ENCODE measurements at regions not wholly inside any gene's neighbourhood (a gene's known extent, or its start where the extent isn't known, plus 50 kb on each side); places are given as distances from the start of the nearest gene placed in this dataset.

DNA sequence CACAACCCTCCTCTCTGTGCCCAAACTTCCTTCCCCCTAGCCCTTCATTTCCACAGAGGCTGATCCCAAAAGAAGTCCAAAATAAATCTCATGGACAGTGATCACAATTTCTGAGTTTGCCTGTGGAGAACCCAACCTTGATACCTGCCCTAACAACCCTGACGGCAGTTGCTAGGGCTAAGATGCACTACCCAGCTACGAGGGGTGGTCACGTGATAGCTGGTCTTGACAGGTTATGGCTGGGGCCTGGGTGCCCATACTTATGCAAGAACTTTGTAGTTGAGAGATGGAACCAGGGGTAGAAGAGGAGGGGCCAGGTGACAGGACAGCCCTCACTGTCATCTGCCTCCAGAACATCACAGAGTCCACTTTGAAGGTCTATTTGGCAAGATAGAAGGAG, 147.9 kb downstream of the AKAIN1 start:
- TF ChIP-seq, protein P1, sequence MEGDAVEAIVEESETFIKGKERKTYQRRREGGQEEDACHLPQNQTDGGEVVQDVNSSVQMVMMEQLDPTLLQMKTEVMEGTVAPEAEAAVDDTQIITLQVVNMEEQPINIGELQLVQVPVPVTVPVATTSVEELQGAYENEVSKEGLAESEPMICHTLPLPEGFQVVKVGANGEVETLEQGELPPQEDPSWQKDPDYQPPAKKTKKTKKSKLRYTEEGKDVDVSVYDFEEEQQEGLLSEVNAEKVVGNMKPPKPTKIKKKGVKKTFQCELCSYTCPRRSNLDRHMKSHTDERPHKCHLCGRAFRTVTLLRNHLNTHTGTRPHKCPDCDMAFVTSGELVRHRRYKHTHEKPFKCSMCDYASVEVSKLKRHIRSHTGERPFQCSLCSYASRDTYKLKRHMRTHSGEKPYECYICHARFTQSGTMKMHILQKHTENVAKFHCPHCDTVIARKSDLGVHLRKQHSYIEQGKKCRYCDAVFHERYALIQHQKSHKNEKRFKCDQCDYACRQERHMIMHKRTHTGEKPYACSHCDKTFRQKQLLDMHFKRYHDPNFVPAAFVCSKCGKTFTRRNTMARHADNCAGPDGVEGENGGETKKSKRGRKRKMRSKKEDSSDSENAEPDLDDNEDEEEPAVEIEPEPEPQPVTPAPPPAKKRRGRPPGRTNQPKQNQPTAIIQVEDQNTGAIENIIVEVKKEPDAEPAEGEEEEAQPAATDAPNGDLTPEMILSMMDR (IDR thresholded peaks at IDR 0.05; ENCODE audit: extremely low read depth, missing control alignments), result no peak

DNA sequence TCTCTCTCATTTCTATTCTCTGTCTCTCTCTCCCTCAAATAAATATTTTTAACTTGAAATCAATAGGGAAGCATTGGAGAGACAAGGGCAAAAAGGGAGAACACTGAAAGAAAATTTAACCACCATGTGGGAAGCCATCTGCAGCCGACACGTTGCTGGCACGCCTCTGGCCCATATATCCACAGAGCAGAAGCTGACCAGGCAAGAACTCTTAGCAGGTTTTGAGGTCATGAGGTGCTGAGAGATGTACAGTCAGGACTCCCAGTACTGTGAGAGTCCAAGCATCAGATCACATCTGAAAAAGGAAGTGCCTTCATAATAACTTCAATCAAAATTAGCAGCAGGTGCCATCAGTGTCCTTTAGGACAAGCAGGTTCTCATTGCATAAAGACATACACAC, 156.6 kb downstream of the AKAIN1 start:
- DNase-seq (ENCODE audit: low spot score), result no peak
- TF ChIP-seq, protein P1 (IDR thresholded peaks at IDR 0.05; ENCODE audit: extremely low read depth, missing control alignments), result no peak

More for the DNA sequence above, 147.9 kb downstream of the AKAIN1 start:
- no peak for DNase-seq (ENCODE audit: low spot score)

DNA sequence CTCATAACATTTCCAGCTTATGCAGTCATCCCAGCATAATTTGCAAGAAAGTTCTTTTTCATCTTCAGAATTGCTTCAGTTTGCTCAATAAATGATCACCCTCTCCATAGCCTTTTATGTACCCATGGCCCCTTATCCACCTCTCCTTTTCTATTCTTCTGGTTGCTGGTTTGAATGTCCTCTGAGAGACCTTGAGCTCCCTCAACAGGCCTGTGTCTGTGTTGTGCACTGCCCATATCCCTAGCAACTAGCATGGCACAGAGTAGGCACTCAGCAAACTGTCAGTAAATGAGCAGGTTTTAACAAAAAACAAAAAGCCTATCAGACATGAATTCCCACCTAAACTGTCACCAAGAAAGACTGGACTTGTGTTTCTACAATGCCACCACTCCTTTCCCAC, 160.5 kb downstream of the AKAIN1 start:
- no peak for DNase-seq (ENCODE audit: low spot score)
- TF ChIP-seq, protein P1 (IDR thresholded peaks at IDR 0.05; ENCODE audit: extremely low read depth, missing control alignments), result no peak

DNA sequence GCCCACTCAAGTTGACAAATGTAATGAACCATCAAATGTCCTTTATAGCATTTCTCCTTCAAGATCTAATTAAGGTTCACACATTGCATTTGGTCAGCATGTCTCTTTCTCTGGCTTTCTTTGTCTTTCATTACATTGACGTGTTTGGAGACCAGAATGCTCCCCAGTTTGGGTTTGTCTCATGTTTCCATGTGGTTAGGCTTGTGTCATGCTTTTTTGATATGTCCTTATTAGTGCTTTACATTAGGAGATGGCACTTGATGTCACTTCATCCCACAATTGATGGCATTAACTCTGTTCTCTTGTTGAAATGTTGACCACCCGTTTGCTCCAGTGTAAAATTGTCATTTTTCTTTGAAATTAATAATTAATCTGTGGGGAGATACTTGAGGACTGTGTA, 165.8 kb downstream of the AKAIN1 start:
- TF ChIP-seq, protein P1 (IDR thresholded peaks at IDR 0.05; ENCODE audit: extremely low read depth, missing control alignments), result no peak
- DNase-seq (ENCODE audit: low spot score), result no peak

DNA sequence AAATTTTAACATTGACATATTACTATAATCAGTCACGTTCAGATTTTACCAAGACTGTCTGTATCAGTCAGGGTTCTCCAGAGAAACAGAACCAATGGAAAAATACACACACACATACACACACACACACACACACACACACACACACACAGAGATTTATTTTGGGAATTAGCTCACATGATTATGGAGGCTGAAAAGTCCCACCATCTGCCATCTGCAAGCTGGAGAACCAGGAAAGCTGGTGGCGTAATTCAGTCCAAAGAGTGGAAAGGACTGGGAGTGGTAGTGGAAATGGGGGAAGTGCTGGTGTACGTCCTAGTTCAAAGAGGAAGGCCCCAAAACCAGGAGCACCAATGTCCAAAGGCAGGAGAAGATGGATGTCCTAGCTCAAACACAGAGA, 166.4 kb downstream of the AKAIN1 start:
- DNase-seq (ENCODE audit: low spot score), result no peak
- TF ChIP-seq, protein P1 (IDR thresholded peaks at IDR 0.05; ENCODE audit: extremely low read depth, missing control alignments), result no peak

DNA sequence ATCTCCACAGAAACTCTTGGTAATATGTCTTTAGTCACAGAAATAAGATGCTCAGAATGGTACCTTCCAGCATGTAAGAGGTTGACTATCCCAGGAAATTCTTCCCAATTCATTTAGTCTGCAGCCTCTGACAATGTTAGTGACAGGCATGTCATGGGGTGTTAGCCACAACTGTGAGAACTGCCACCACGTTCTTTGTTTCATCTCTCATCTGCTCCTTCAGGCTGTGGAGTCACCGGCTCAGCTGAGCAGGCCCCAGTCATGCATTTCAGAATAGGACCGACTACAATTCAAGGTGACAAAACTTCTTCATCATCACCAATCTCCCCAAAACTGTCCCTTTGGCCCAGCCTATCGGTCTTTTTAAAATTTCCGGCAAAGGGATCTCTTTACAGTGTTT, 167.5 kb downstream of the AKAIN1 start:
- DNase-seq (ENCODE audit: low spot score), result no peak
- TF ChIP-seq, protein P1 (IDR thresholded peaks at IDR 0.05; ENCODE audit: extremely low read depth, missing control alignments), result no peak

DNA sequence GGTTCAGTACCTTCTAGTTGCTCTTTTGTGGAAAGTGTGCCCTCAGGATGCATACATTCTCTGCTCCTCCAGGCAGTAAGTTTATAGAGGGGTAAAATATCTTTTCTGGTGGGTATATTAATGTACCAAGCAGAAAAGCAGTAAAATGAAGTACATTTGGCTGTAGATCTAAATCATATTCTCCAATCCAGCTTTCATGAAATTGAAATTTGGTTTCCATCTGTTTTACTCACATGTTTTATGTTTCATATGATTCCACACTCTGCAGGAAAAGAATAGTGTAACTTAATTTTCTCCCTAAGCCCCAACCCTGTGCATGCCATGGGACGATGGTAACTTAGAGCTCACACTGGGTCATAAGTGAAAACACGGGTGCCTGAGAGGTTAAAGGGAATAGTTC, 172.3 kb downstream of the AKAIN1 start:
- TF ChIP-seq, protein P1 (IDR thresholded peaks at IDR 0.05; ENCODE audit: extremely low read depth, missing control alignments), result no peak
- DNase-seq (ENCODE audit: low spot score), result no peak
